ENCODE measurements at regions not wholly inside any gene's neighbourhood (a gene's known extent, or its start where the extent isn't known, plus 50 kb on each side); places are given as distances from the start of the nearest gene placed in this dataset.

DNA sequence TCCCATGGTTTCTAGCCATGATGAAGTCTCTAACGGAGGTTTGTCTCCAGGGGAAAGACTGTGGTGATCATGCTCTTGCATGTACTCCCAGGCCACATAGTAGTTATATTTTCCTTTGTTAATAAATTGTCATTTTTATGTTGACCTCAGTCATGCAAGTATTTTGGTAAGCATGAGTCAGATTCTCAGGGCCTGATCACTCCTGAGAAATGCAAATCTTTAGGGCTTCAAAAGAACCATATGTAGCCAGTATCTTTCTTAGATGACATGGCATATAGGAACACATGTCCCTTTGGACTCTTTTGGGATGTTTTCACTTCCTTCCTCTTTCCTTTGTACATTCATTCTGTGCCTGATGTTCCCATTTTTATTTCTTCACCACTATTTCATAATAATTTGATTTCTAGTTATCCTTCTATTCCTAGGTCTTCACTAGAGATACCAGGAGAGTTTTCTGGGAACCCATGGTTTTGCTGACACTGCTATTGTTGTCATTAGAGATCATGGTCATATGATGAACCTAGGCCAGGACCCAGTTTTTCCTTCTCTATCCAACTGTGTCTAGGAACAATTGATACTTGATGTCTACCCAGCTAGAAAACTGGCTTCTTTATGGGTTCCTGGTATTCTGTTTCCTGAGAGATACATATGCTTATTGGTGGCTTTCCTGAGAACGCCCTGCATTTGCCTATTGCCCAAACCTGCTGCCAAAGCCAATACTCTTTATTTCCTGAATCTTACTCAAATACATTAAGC lies 248.1 kb upstream of the NREP start:
- Histone ChIP-seq H3F3A (ENCODE audit: insufficient read depth, low read length, poor library complexity, severe bottlenecking) (no peaks in the 10 kb centered on the region), H3K9me2 (ENCODE audit: insufficient read depth, low read length) (no peaks in the 10 kb centered on the region), H4K20me1 (ENCODE audit: insufficient read depth) (no peaks in the 10 kb centered on the region), H3K4me3 (ENCODE audit: low read length) (no peak overlapping the region), H3K79me2 (replicated peaks; ENCODE audit: insufficient read depth, low read length) (no peaks in the 10 kb centered on the region), H3K9ac (ENCODE audit: low read length) (no peak overlapping the region), H2AFZ (ENCODE audit: low read depth, low read length) (no peak overlapping the region), H3K4me2 (ENCODE audit: low read length) (no peak overlapping the region), H3K36me3 (ENCODE audit: insufficient read depth, low read length) (no peaks in the 10 kb centered on the region), H3K9me3 (ENCODE audit: low read length) (no peaks in the 10 kb centered on the region), H3K27ac (ENCODE audit: low read length) (no peak overlapping the region), H3K27me3 (ENCODE audit: insufficient read depth, low read depth, low read length) (no peaks in the 10 kb centered on the region)
- TF ChIP-seq, protein P1, sequence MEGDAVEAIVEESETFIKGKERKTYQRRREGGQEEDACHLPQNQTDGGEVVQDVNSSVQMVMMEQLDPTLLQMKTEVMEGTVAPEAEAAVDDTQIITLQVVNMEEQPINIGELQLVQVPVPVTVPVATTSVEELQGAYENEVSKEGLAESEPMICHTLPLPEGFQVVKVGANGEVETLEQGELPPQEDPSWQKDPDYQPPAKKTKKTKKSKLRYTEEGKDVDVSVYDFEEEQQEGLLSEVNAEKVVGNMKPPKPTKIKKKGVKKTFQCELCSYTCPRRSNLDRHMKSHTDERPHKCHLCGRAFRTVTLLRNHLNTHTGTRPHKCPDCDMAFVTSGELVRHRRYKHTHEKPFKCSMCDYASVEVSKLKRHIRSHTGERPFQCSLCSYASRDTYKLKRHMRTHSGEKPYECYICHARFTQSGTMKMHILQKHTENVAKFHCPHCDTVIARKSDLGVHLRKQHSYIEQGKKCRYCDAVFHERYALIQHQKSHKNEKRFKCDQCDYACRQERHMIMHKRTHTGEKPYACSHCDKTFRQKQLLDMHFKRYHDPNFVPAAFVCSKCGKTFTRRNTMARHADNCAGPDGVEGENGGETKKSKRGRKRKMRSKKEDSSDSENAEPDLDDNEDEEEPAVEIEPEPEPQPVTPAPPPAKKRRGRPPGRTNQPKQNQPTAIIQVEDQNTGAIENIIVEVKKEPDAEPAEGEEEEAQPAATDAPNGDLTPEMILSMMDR (IDR thresholded peaks at IDR 0.05; ENCODE audit: poor library complexity, severe bottlenecking): no peak
- TF ChIP-seq POLR2AphosphoS5 (IDR thresholded peaks at IDR 0.05) (no peak), EZH2 (IDR thresholded peaks at IDR 0.05; ENCODE audit: borderline replicate concordance, insufficient read depth, low read length, poor library complexity, severe bottlenecking) (no peak), SMC3 (conservative IDR thresholded peaks at IDR 0.05; ENCODE audit: poor library complexity) (no peak), MXI1 (conservative IDR thresholded peaks at IDR 0.05; ENCODE audit: poor library complexity, severe bottlenecking) (no peak)

GRCh38 chr5:112002376-112002775 lies 245.4 kb upstream of the NREP start:
- Histone ChIP-seq H3K4me3 (ENCODE audit: low read length) (no peak overlapping the region), H4K20me1 (ENCODE audit: insufficient read depth) (no peaks in the 10 kb centered on the region), H2AFZ (ENCODE audit: low read depth, low read length) (no peak overlapping the region), H3K36me3 (ENCODE audit: insufficient read depth, low read length) (no peaks in the 10 kb centered on the region), H3K27me3 (ENCODE audit: insufficient read depth, low read depth, low read length) (no peaks in the 10 kb centered on the region), H3K4me2 (ENCODE audit: low read length) (no peak overlapping the region), H3F3A (ENCODE audit: insufficient read depth, low read length, poor library complexity, severe bottlenecking) (no peaks in the 10 kb centered on the region), H3K9me3 (ENCODE audit: low read length) (no peaks in the 10 kb centered on the region), H3K27ac (ENCODE audit: low read length) (no peak overlapping the region), H3K9ac (ENCODE audit: low read length) (no peak overlapping the region), H3K79me2 (replicated peaks; ENCODE audit: insufficient read depth, low read length) (no peaks in the 10 kb centered on the region), H3K9me2 (ENCODE audit: insufficient read depth, low read length) (no peaks in the 10 kb centered on the region)
- no peak for TF ChIP-seq EP300 (conservative IDR thresholded peaks at IDR 0.05; ENCODE audit: poor library complexity, severe bottlenecking)
- no peak for TF ChIP-seq POLR2AphosphoS5 (IDR thresholded peaks at IDR 0.05)
- TF ChIP-seq MXI1 (conservative IDR thresholded peaks at IDR 0.05; ENCODE audit: poor library complexity, severe bottlenecking): no peak
- no peak for TF ChIP-seq TAF1 (IDR thresholded peaks at IDR 0.05; ENCODE audit: low read depth)

DNA sequence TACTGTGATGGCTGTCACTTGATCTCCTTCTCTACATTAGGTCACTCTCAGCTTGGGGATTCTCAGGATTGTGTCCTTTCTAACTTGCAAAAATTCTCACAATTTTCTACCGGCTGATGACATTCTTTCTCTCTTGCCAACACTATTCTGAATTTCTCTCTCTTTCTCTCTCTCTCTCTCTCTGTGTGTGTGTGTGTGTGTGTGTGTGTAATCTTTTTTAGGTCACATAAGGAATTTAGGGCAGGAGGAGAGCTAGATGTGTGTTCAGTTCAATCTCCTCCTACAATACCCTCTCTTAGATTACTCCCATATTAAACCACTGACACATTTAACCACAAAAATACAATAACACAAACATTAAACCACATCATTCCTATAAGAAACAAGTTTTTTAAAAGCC lies 242.3 kb upstream of the NREP start:
- Histone ChIP-seq H3K27me3 (ENCODE audit: insufficient read depth, low read depth, low read length) (no peaks in the 10 kb centered on the region), H3K4me2 (ENCODE audit: low read length) (no peak overlapping the region), H3F3A (ENCODE audit: insufficient read depth, low read length, poor library complexity, severe bottlenecking) (no peaks in the 10 kb centered on the region), H3K9me3 (ENCODE audit: low read length) (no peaks in the 10 kb centered on the region), H3K79me2 (replicated peaks; ENCODE audit: insufficient read depth, low read length) (no peaks in the 10 kb centered on the region), H3K9ac (ENCODE audit: low read length) (no peak overlapping the region), H3K4me3 (ENCODE audit: low read length) (no peak overlapping the region), H2AFZ (ENCODE audit: low read depth, low read length) (no peak overlapping the region), H3K36me3 (ENCODE audit: insufficient read depth, low read length) (no peaks in the 10 kb centered on the region), H3K9me2 (ENCODE audit: insufficient read depth, low read length) (no peaks in the 10 kb centered on the region), H4K20me1 (ENCODE audit: insufficient read depth) (no peaks in the 10 kb centered on the region), H3K27ac (ENCODE audit: low read length) (no peak overlapping the region)
- no peak for TF ChIP-seq POLR2AphosphoS5 (IDR thresholded peaks at IDR 0.05)
- TF ChIP-seq EZH2 (IDR thresholded peaks at IDR 0.05; ENCODE audit: borderline replicate concordance, insufficient read depth, low read length, poor library complexity, severe bottlenecking): no peak
- no peak for TF ChIP-seq TAF1 (IDR thresholded peaks at IDR 0.05; ENCODE audit: low read depth)
- TF ChIP-seq EP300 (conservative IDR thresholded peaks at IDR 0.05; ENCODE audit: poor library complexity, severe bottlenecking): no peak
- TF ChIP-seq, protein P2, sequence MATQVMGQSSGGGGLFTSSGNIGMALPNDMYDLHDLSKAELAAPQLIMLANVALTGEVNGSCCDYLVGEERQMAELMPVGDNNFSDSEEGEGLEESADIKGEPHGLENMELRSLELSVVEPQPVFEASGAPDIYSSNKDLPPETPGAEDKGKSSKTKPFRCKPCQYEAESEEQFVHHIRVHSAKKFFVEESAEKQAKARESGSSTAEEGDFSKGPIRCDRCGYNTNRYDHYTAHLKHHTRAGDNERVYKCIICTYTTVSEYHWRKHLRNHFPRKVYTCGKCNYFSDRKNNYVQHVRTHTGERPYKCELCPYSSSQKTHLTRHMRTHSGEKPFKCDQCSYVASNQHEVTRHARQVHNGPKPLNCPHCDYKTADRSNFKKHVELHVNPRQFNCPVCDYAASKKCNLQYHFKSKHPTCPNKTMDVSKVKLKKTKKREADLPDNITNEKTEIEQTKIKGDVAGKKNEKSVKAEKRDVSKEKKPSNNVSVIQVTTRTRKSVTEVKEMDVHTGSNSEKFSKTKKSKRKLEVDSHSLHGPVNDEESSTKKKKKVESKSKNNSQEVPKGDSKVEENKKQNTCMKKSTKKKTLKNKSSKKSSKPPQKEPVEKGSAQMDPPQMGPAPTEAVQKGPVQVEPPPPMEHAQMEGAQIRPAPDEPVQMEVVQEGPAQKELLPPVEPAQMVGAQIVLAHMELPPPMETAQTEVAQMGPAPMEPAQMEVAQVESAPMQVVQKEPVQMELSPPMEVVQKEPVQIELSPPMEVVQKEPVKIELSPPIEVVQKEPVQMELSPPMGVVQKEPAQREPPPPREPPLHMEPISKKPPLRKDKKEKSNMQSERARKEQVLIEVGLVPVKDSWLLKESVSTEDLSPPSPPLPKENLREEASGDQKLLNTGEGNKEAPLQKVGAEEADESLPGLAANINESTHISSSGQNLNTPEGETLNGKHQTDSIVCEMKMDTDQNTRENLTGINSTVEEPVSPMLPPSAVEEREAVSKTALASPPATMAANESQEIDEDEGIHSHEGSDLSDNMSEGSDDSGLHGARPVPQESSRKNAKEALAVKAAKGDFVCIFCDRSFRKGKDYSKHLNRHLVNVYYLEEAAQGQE (IDR thresholded peaks at IDR 0.05; ENCODE audit: borderline replicate concordance): no peak
- TF ChIP-seq SMC3 (conservative IDR thresholded peaks at IDR 0.05; ENCODE audit: poor library complexity): no peak
- TF ChIP-seq MXI1 (conservative IDR thresholded peaks at IDR 0.05; ENCODE audit: poor library complexity, severe bottlenecking): no peak
- TF ChIP-seq, protein P1 (IDR thresholded peaks at IDR 0.05; ENCODE audit: poor library complexity, severe bottlenecking): no peak
- no peak for TF ChIP-seq RAD21 (conservative IDR thresholded peaks at IDR 0.05)

Measured in neural cell (in vitro differentiated cells).